ENCODE measurements at regions not wholly inside any gene's neighbourhood (a gene's known extent, or its start where the extent isn't known, plus 50 kb on each side); places are given as distances from the start of the nearest gene placed in this dataset.

- no peaks in the 10 kb centered on the region for H3K4me1 ChIP-seq (replicated peaks; ENCODE audit: insufficient read depth)
- no peak overlapping the region for H3K4me3 ChIP-seq
- no peaks in the 10 kb centered on the region for H3K9me2 ChIP-seq (ENCODE audit: insufficient read depth)
- no peak overlapping the region for H3K4me2 ChIP-seq
- H3K79me2 ChIP-seq (ENCODE audit: low read depth): no peaks in the 10 kb centered on the region
- H3K27me3 ChIP-seq (ENCODE audit: insufficient read depth, low read depth): no peaks in the 10 kb centered on the region
- CTCF ChIA-PET: no interaction called here
- H2AFZ ChIP-seq: no peak overlapping the region
- DNase-seq: no peak
- no peaks in the 10 kb centered on the region for H4K20me1 ChIP-seq (ENCODE audit: insufficient read depth)
- no peak overlapping the region for H3K27ac ChIP-seq
- intact Hi-C loops (cut with micrococcal nuclease; ENCODE audit: unreplicated experiment): no loop called here
- H3K9me3 ChIP-seq (ENCODE audit: insufficient read depth, low read depth): no peaks in the 10 kb centered on the region
- TF ChIP-seq EZH2 (IDR thresholded peaks at IDR 0.05; ENCODE audit: low read depth): no peak
- no peak for TF ChIP-seq CTCF (conservative IDR thresholded peaks at IDR 0.05)
- H3F3A ChIP-seq (ENCODE audit: insufficient read depth, low read depth): no peaks in the 10 kb centered on the region
- H3K36me3 ChIP-seq (ENCODE audit: low read depth): no peaks in the 10 kb centered on the region
- POLR2A ChIA-PET (ENCODE audit: unreplicated experiment): no interaction called here
- no TSS peak for BruUV-seq (replicated peaks)
These were observed 59.9 kb upstream of the CERS6 start for GRCh38 chr2:168396131-168396530.

GRCh38 chr2:168397629-168398028 is 58.4 kb upstream of the CERS6 start:
- Histone ChIP-seq H4K20me1 (ENCODE audit: insufficient read depth) (no peaks in the 10 kb centered on the region), H3K4me2 (no peak overlapping the region), H3K79me2 (ENCODE audit: low read depth) (no peaks in the 10 kb centered on the region), H3K27ac (no peak overlapping the region), H2AFZ (no peak overlapping the region), H3K9me3 (ENCODE audit: insufficient read depth, low read depth) (no peaks in the 10 kb centered on the region), H3K36me3 (ENCODE audit: low read depth) (no peaks in the 10 kb centered on the region), H3K4me1 (replicated peaks; ENCODE audit: insufficient read depth) (no peaks in the 10 kb centered on the region), H3K9me2 (ENCODE audit: insufficient read depth) (no peaks in the 10 kb centered on the region), H3K27me3 (ENCODE audit: insufficient read depth, low read depth) (no peaks in the 10 kb centered on the region), H3F3A (ENCODE audit: insufficient read depth, low read depth) (no peaks in the 10 kb centered on the region), H3K4me3 (no peak overlapping the region)
- CTCF ChIA-PET: no interaction called here
- no peak for TF ChIP-seq EZH2 (IDR thresholded peaks at IDR 0.05; ENCODE audit: low read depth)
- TF ChIP-seq CTCF (conservative IDR thresholded peaks at IDR 0.05): no peak
- intact Hi-C loops (cut with micrococcal nuclease; ENCODE audit: unreplicated experiment): no loop called here
- POLR2A ChIA-PET (ENCODE audit: unreplicated experiment): no interaction called here
- BruUV-seq (replicated peaks): no TSS peak
- no peak for DNase-seq

GRCh38 chr2:168401048-168401556 is 55.0 kb upstream of the CERS6 start:
- Histone ChIP-seq H3K4me3 (no peak overlapping the region), H3K4me1 (replicated peaks; ENCODE audit: insufficient read depth) (no peaks in the 10 kb centered on the region), H3K9me3 (ENCODE audit: insufficient read depth, low read depth) (no peaks in the 10 kb centered on the region), H3K27ac (no peak overlapping the region), H3K9me2 (ENCODE audit: insufficient read depth) (no peaks in the 10 kb centered on the region), H3K4me2 (no peak overlapping the region), H4K20me1 (ENCODE audit: insufficient read depth) (no peaks in the 10 kb centered on the region), H2AFZ (no peak overlapping the region), H3F3A (ENCODE audit: insufficient read depth, low read depth) (no peaks in the 10 kb centered on the region), H3K79me2 (ENCODE audit: low read depth) (no peaks in the 10 kb centered on the region), H3K36me3 (ENCODE audit: low read depth) (no peaks in the 10 kb centered on the region), H3K27me3 (ENCODE audit: insufficient read depth, low read depth) (no peaks in the 10 kb centered on the region)
- ChIA-PET POLR2A (ENCODE audit: unreplicated experiment) (no interaction called here), CTCF (no interaction called here)
- intact Hi-C loops (cut with micrococcal nuclease; ENCODE audit: unreplicated experiment): no loop called here
- BruUV-seq (replicated peaks): no TSS peak
- no peak for DNase-seq
- TF ChIP-seq CTCF (conservative IDR thresholded peaks at IDR 0.05) (no peak), EZH2 (IDR thresholded peaks at IDR 0.05; ENCODE audit: low read depth) (no peak)
